ENCODE measurements at regions not wholly inside any gene's neighbourhood (a gene's known extent, or its start where the extent isn't known, plus 50 kb on each side); places are given as distances from the start of the nearest gene placed in this dataset.

DNA sequence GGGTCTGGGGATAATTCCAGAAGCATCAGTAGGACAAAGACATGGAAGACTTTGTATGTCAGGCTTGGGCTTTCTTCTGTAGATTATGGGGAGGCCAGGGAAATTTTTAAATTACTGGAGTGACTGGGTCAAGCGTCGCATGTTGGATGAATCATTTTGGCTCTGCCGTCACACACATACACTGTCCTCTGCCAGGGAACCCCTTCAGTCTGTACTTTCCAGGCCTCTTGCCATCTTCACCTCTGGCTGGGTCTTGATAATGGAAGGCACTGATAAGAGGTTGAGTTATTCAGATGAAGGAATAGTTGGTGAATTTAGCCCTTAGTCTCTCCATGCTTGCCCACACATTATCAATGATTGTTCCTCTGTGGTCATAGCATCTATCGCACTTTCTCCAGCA lies 895.1 kb upstream of the CELF4 start:
- DNase-seq (ENCODE audit: low read depth, low spot score): no peak

DNA sequence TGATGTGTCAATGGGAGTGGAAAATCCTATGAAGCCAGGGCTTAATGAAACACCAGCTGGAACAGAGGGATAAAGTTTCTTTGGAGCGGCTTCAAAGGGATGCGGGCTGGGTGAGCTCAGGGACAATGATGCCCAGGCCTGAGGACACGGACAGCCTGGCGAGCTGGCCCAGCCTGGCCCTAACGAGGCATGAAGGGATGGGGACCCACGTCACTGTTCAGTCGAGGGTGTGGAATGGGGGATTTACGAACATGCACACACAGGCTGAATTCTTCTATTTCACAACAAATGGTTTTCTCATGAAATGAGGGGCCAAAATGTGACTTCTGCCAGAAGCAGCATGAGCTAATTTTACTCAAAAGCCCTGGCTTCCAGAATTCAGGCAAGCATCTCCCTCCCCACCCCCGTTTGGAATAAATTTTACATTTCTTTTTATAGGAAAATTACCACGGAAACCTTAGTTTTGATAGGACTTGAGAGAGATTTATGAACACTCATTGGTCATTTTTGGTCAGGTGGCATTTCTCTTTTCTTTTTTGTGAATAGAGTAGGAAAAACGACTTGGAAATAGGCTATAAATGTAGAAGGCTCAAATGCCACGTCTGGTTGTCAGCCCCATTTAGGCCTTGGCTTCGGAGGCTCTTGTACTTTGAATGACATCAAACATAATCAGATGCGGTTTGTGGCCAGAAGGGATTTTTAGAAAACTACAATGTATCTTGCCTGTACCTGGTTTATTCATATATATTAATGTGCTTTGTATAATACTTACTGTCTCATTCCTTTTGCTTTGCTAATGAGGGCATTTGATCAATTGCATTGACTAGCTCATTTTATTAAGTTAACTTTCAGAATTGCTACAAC lies 893.8 kb upstream of the CELF4 start:
- DNase-seq (ENCODE audit: low read depth, low spot score): no peak

DNA sequence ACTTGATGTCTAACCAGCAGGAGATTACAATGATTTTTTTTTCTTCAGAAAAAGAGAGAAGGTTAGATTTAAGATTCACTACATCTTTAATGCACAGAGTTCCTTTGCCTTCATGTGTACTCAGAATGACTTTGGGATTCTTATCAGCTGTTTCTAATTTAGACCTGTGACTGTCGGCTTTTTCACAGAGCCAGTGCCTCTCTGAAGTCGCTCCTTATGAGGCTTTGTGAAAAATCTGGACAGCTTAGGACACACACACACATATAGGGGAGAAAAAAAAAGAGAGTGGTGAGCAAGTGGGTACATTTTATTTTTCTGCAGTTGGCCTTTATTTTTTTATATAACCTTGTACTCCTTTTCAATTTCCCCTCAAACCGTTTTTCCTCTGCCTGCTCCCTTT lies 893.1 kb upstream of the CELF4 start:
- no peak for DNase-seq (ENCODE audit: low read depth, low spot score)

DNA sequence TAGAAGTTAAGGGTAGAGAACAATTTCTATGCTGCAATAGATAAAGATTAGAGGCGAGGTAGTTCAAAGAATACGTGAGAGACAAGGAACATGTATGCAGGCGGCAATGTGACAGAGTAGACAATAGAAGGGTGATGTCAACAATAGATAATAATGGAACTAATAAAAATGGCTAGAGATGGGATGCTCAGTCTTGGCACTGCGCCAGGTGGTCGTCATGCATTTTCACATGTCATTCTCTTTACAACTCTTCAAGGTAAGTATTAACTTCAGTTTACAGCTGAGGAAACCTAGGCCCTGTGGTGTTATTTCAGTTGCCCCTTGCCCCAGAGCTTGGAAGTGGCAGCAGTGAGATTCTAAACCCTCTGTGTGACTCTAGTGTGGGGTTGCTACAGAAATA lies 890.7 kb upstream of the CELF4 start:
- no peak for DNase-seq (ENCODE audit: low read depth, low spot score)

DNA sequence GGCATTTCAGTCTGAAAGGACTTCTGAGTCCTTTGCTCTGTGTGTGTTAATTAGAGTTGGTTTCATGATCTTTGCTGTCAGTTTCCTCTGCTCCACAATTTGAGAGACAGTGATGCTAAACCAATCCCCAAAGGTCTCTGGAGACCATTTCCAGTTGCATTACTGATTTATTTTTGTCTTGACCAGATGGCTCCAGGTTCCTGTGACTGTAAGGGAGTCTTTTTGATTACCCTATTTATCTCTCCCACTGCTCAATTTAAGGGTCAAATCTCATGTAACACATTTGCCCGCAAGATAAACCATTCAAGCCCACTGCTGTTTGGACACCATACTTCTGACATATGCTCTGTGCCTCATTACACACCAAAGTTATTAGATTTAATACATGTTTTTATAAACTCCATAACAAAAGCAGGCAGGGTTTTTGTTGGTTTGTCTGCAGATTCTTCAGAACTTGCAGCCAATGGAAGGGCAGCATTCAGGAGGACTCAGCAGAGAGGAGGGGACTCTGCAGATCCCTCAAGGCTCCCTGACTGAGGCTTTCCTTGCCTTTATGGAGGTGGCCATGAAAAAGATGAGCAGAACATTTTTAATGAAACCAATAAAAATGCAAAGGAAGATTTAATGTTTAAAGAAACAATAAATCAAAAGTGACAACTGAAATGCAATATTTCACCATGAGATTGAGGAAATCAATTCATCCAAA lies 889.3 kb upstream of the CELF4 start:
- no peak for DNase-seq (ENCODE audit: low read depth, low spot score)

DNA sequence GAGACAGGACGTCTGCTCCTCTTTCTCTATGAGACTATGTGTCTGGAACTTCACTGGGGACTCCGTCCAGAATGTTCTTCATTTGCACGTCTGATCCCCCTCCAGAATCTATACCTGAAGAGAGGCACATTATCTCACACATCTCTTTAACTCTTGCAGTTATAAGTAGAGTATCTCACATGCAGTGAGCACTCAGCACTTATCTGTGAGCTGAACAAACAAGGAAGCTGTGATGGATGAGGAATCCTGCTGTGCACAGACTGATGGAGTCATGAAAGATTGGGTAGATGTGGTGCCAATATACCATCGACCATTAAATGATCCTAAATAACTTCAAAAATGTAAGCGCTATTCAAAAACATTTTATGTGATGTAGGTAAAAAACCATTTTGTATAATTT lies 888.3 kb upstream of the CELF4 start:
- DNase-seq (ENCODE audit: low read depth, low spot score): no peak

DNA sequence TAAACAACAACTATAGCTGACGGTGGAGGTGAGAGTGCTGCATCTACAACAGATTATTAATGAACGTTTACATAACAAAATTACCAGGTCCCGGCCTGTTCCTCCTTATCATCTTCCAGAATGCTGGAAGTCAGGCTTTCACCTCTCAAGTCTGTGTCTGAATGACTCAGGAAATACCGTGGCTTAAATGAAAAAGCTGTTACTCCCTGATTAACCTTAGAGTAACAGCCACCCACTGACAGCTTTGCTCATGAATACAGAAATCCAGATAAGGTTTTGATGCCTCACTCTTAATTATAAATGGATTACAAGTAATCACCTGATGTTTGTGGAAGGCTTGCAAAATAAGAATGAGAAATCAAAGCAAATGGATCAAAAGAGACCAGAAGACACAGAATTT lies 885.3 kb upstream of the CELF4 start:
- no peak for DNase-seq (ENCODE audit: low read depth, low spot score)

DNA sequence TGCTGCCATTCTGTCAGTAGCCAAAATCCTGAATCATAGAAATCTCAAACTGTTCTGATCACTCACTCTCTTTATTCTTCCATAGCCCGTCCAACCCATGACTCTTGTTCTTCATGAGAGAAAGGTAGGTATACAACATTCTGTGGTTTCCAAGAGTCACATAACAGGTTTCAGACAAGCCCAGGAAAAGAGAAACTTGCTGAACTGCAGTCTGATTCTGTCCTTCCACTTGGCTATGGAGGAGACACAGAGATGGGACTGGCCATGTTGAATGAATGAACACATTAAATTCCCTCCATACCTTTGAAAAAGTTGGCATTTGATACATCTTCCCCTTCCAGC lies 880.2 kb upstream of the CELF4 start:
- DNase-seq (ENCODE audit: low read depth, low spot score): no peak

DNA sequence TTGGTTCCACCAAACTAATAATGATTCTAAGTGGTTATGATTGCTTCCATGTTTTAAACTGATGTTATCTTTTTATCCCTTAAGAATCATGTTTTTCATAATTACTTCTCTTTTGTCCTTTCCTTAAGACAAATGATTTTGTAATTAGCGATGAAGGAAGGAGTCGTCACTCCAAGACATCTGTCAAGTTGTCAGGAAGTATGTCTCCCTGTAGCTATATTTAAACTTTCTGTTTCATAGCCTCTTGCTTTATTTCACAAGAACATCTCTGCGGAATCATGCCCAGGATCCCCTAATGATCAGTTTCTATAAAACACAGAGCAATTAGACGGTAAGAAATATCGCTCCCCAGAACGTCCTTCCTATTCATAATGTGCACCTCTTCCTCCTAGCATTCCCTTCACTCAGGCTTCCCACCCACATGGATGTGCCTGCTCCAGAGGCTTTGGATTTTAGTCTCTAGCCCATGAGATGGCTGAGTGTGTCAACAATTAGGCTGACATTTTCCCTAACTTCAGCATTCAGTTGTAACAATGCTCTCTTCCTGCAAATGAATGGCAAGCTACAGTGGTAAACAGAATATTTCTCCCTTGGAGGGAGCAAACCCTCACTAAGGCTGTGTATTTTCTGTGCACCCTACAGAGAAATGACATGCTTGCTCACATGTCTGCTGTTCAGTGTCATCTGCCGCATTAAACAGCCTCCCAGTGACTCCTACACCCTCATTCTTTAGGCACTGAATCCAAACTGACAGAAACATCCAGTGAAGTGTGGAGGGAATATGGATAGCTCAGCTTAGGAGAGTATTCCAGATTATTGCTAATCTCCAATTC lies 879.6 kb upstream of the CELF4 start:
- no peak for DNase-seq (ENCODE audit: low read depth, low spot score)

DNA sequence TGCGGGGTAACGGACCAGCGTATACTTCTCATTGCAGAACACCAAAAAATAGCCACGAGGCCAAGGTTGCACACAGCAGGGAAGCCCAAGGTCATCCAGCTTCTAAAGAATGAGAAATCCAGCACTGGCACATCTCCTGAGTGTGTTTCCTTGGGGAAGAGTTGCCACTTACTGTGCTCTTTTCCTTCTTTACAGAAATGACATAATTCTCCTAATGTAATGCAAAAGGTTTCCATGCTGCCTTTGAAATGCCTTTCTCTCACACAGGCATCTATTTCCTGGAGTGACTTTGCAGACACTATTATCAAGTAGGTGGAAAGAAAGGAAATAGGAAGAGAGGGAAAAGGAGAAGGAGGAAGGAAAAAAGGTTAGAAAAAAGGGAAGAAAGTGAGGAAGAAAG lies 862.1 kb upstream of the CELF4 start:
- DNase-seq (ENCODE audit: low read depth, low spot score): no peak

DNA sequence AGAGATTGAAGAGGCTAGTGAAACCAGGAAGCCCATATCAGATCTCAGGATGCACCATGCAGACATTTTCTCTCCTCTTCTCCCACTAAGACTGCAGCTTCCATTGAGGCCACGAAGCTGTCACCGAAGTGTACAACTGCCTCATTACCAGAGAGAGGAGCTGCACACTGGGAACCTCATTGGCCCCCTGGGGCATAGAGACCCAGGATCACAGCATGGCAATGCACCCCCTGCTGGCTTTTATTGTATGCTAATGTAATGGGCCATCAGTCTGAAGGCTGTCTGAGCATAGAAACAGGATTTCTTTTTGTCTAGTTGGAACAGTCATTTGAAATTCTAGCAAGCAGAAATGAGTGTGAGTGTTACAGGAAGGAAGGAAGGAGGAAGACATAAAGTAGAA lies 861.6 kb upstream of the CELF4 start:
- no peak for DNase-seq (ENCODE audit: low read depth, low spot score)

DNA sequence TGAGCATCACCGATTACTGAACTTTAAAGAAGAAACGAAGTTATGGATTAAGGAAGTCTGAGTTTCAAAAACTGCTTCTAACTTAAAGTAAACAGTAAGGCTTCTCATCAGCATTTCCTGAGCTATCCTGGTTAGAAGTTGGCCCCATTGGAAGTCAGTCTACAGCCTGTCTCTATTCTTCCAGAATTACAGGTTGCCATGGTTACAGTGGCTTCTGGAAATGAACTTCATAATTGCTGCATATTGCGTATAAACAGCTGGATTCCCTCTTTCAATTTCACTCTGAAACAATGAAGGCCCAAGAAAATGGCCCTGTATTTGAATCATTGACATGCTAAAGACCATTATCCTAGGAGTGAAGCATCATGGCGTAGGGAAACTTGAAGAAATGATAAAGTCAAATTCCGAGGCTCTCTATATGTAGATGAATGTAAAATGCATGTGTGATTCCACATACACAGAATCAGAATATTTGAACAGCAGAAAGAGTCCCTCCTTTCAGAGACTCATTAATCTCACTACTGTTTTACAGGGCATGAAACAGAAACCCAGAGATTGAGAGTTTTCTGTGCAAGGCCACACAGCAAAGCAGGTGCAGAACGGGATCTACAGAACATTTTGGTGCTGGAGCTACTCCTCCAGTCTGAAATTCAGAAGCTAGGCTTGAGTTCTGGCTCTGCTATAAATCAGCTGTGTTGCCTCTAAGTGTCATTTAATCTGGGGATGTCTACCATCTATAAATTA lies 856.4 kb upstream of the CELF4 start:
- DNase-seq (ENCODE audit: low read depth, low spot score): no peak

DNA sequence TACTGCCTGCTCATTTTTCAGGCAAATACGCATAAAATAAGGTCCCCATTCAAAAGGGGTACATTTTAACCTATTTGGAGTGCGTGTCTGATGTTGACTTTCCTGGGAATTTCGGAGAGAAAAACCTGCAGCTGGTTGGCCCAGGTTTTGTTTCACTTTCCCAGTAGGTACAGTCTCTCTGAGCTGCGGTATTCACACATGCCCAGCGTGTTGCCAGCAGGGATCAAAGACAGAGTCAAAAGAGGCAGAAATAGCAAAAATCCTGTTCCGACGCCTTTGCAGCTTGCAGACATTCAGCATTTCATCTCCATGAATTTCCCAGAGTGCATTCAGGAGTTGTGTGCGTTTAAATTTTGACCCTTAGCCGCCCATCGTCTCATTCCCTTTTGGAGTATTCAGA lies 855.4 kb upstream of the CELF4 start:
- no peak for DNase-seq (ENCODE audit: low read depth, low spot score)

DNA sequence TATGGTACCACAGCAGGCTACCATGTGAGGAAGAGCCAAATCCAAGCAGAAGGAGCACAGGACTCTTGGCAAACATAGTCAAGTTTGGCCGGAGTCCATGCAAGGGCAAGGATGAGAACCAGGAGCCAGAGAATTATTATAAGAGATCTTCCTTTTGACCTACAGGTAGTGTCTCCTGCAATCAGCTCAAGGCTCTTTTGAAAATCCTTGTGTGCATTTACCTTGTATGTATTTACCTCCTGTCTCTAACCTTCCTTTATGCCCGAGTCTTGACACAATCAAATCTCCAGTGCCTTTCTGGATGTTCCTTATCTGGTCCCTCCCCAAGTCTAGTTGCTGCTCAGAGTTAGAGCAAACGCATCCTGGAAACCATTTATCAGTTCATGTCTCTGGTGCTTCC lies 855.0 kb upstream of the CELF4 start:
- no peak for DNase-seq (ENCODE audit: low read depth, low spot score)

DNA sequence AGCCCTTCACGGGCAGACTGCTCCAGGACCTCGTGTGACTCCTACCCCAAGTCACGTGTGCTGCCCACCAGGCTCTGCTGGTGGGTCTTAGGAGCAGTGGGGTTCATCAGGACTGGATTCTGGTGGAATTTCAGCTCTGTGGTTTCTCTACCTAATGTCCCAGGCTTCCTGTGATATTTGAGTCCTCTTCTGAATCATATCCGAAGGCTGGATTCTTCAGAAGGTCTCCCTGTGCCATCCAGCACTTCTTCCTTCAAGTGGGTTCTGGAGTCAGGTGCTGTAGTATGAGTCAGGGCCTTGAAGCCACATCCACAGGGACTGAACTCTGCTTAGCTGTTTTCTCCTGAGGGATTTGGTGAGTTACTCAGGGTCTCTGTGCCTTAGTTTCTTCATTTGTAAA lies 850.2 kb upstream of the CELF4 start:
- DNase-seq (ENCODE audit: low read depth, low spot score): no peak

DNA sequence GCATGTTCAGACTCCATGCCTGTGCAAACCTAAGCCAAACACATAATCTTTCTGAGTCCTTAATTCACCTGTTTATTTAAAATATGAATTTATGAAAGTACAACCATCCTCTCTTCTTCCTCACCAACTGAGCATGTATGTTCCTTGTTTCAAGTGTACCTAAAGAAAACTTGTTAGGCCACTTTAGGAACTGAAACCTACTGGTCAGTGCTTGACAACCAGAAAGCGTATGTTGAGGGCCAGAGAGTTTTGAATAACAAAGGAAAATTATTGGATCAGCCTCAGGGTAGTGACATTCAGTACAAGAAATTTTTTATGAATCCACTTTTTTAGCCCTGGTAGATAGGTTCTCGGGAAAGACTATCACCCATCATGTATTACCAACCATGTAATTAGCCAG lies 847.6 kb upstream of the CELF4 start:
- DNase-seq (ENCODE audit: low read depth, low spot score): no peak

DNA sequence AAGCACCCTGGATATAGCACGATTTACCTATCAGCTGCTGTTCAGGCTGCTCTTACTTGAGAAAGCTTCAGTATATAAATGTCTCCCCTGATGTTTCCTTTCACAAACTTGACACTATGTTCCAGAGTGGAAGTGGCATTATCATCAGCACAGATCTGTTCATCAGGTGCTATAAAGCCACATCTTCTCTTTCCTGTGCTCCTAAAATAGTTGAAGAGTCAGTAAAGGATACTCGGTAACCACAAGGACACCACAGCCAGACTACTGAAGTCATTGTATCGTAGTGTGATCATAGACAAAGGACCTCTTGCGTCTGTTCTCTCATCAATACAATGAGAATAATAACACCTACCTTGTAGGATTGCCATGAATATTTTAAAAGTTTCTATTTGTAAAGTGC lies 841.0 kb upstream of the CELF4 start:
- no peak for DNase-seq (ENCODE audit: low read depth, low spot score)

DNA sequence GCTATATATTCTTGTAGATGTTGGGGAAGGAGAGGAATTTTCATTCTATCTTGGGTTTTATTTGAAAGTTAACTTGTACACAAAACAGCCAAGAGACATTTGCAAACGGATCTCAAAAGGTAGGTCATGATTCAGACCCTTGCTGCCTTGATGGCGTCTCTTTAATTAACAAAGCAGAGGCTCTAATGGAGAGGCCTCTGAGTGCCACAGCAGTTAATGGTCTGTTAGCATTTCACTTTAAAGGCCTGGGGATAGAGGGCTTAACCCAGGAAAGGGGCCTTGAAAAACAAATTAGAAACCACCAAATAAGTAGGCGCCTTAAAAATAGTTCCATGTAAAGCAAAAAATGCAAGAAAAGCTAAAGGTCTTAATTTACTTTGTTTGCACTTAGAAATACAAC lies 836.9 kb upstream of the CELF4 start:
- DNase-seq (ENCODE audit: low read depth, low spot score): no peak

DNA sequence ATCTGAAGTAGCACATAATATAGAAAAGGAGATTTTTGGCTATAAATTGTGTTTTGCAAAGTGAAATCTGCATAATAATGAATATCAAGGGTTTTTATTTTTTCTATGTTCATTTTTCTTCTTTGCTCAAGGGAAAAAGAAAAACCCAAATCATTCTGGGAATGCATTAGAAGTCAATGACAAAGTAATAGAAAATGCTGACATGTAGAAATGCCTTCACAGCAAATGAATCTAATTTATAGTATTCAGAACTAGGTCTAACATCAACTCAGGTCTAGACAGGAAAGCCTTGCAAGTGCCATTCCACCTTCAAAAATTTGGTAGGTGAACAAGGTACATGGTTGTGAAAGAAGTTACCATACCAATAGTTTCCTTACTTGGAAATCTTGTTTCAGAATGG lies 831.5 kb upstream of the CELF4 start:
- DNase-seq (ENCODE audit: low read depth, low spot score): no peak

DNA sequence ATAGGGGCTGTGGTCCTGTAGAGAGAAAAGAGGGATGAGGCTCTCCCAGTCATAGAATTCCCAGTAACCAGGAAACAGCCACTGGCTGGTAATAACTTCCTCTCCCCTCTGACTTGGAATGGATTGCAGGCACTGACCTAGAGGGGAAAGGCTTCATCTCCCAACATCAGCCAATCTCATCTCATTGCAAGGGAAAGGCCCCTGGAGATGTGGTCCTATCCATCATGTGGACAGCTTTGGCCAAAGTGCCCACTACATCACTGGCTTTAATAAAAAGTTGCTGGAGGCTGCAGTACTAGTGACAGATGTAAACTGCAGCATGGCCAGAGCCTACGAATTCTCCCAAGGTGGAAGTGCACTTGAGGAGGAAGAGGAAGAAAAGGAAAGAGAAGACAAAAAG lies 820.5 kb upstream of the CELF4 start:
- no peak for DNase-seq (ENCODE audit: low read depth, low spot score)

DNA sequence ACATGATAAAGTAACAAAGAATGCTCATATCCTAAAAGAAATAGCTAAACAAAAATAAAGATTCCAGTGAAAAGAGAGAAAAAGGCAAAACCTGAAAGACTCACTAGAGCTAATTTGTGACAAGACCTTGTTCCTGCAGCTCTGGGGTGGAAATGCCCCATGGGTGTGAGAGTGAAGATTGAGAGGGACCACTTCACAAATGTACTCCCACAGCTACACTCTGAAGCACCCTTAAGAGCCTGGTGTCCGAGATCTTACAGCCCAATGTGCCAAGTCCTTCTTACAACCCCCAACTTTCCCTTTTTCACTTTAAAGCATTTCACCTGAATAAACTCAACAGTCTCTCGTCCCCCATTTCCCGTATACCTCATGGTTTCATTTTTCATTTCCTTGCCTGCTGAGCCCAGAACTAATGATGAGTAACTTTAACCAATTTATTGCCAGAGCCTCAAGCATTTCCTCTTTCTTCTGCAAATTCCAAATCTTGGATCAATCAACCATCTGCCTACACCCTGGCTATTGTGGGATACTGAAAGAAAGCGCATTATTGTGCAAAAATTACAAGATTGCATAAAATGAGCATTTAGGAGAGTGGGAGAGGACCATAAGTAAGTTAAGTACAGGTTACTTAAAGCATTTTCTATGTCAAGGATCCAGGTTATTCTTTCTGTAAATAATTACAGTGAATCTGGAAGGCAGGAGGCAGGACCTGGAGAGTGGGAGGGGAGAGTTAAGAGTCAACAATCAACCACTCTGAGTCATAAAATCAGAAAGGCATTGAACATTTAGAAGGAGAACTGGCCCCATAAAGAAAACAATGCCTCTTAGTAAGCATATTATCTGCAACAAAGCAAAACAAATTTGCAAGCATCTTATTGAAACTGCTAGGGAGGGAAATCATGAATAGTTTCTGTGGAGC lies 804.4 kb upstream of the CELF4 start:
- DNase-seq (ENCODE audit: low read depth, low spot score): no peak

Measured in iPS DF 19.7 (cell line).